Right ventricle myocardium superior (tissue), 1 donor: ENCODE measurements at regions not wholly inside any gene's neighbourhood (a gene's known extent, or its start where the extent isn't known, plus 50 kb on each side); places are given as distances from the start of the nearest gene placed in this dataset.
"Not testable (repeated sequence)": the region's sequence is repeated elsewhere in the genome, so short reads cannot be mapped to it uniquely, and the experiment has no call there.

ENCODE experiments used
- ATAC-seq: fragments of 200-7000 bp; cut with Tn5 transposase; one replicate; pipeline ENCODE4 v1.9.1; 2020; ENCODE audit warnings: mild to moderate bottlenecking; ENCODE audit not compliant: poor library complexity
- DNase-seq: peaks from one replicate; pipeline ENCODE4 v3.0.0-alpha.2; 2020
- intact Hi-C: fragments of 100-400 bp; cut with DNase I; formaldehyde crosslinking; loops from one replicate; pipeline ENCODE4 v1.11.2; 2022
- donor health status: DM: no; HTN: yes; CAD: no; lungs with severe emphysema.

GRCh38 chr13:103471896-103472295 lies 405.7 kb upstream of the SLC10A2 start:
- intact Hi-C loops, result no loop called here
- no peak for DNase-seq
- ATAC-seq, result no peak

DNA sequence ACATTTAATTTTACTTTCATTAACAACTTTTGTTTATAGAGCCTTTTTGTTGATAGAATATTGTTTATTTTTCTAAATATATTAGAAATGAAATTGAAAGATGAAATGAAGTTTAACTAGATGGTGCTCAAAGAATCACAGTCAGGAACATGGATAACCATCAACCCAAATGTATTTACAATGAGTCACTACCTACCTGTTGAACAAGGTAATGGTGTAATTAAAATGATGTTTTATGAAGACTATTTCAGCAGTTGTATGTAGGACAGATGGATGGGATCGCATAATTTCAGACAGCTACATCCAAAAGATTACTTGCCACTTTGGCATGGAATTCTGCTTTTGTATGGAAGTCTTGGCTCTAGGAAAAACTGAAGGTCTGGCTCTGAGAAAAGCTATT lies 403.6 kb upstream of the SLC10A2 start:
- DNase-seq (no peak), ATAC-seq (no peak)
- intact Hi-C loops, result no loop called here

- intact Hi-C loops, result no loop called here
- DNase-seq (no peak), ATAC-seq (no peak)
Measured at GRCh38 chr13:103466761-103467160, 400.5 kb upstream of the SLC10A2 start.

- DNase-seq, ATAC-seq, intact Hi-C loops: not testable (repeated sequence)
Measured at GRCh38 chr13:103460246-103460645, 394.0 kb upstream of the SLC10A2 start.

DNA sequence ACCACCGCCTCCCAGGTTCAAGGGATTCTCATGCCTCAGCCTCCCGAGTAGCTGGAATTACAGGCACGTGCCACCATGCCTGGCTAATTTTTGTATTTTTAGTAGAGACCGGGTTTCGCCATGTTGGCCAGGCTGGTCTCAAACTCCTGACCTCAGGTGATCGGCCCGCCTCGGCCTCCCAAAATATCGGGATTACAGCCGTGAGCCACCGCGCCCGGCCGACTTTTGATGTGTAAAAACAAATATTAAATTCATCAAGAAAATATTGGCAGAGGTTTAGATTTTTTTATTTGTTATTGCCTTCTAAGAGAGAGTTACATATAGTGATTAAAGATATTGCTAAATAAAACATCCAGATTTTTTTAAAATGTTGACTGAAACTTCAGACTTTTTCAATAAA lies 390.8 kb upstream of the SLC10A2 start:
- ATAC-seq, intact Hi-C loops, DNase-seq: not testable (repeated sequence)

DNA sequence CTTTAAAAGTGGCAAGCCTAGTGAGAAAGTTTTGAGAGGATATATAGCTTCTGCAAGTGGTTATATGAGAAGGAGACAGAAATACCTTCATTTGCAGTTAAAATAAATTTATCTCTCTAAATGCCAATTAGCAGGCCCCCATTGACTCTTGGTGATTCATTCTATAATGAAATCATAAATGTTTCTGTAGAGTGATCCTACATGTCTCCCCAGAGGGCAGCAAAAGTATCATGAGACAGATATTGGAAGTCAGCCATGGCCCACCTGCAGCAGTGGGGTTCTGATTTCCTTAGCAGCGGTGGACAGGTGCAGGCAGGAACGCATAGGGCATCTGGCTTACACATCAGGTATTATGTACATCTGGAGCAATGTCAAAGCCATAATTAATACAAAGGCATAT lies 385.4 kb upstream of the SLC10A2 start:
- intact Hi-C loops, result no loop called here
- DNase-seq, result no peak
- ATAC-seq, result no peak

- intact Hi-C loops, result no loop called here
- ATAC-seq, result no peak
Measured at GRCh38 chr13:103443604-103444003, 377.4 kb upstream of the SLC10A2 start.

DNA sequence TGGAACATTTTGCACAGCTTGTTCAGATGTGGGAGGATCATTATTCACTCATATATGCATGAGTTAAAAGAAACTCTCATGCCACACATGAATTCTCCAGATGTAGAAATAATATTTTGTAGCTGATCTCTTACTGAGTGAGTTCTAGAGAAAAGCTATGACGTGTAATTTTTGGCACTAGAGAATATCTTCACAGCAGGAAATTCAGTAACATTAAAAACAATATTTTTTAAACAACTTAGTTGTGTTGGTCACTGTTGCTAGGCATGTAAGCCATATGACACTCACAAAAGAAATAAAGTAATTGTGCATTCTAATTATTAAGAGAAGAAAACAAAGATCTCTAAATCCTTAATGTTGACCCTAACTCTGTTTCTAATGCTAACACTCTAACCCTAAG lies 371.4 kb upstream of the SLC10A2 start:
- ATAC-seq, result no peak
- DNase-seq, result no peak
- intact Hi-C loops, result no loop called here

More at GRCh38 chr13:103443604-103444003, 377.4 kb upstream of the SLC10A2 start:
- no peak for DNase-seq

GRCh38 chr13:103436057-103436654 lies 369.9 kb upstream of the SLC10A2 start:
- ATAC-seq (no peak), DNase-seq (no peak)
- intact Hi-C loops, result no loop called here

GRCh38 chr13:103431856-103432255 lies 365.6 kb upstream of the SLC10A2 start:
- ATAC-seq, result no peak
- no peak for DNase-seq
- intact Hi-C loops, result no loop called here

- ATAC-seq, result no peak
- intact Hi-C loops, result no loop called here
Measured at GRCh38 chr13:103430368-103430767, 364.2 kb upstream of the SLC10A2 start.

GRCh38 chr13:103410002-103410401 lies 343.8 kb upstream of the SLC10A2 start:
- ATAC-seq, result no peak
- intact Hi-C loops, result no loop called here
- no peak for DNase-seq

More at GRCh38 chr13:103430368-103430767, 364.2 kb upstream of the SLC10A2 start:
- DNase-seq, result no peak

DNA sequence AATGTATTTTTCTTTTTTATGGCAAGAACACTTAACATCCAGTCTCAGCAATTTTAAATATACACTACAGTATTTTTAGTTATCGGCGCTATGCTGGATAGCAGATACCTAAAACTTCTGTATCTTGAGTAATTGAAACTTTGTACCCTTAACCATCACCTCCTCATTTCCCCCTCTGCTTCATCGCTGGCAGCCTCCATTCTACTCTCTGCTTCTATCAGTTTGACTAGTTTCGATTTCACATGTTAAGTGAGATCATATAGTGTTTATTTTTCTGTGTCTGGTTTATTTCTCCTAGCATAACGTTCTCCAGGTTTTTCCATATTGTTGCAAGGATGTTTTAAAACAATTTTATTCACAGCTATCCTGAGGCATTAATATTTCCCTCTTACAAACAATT lies 340.8 kb upstream of the SLC10A2 start:
- DNase-seq (no peak), ATAC-seq (no peak)
- intact Hi-C loops, result no loop called here

- ATAC-seq (no peak), DNase-seq (no peak)
- intact Hi-C loops, result no loop called here
Measured at GRCh38 chr13:103405297-103405696, 339.1 kb upstream of the SLC10A2 start.

DNA sequence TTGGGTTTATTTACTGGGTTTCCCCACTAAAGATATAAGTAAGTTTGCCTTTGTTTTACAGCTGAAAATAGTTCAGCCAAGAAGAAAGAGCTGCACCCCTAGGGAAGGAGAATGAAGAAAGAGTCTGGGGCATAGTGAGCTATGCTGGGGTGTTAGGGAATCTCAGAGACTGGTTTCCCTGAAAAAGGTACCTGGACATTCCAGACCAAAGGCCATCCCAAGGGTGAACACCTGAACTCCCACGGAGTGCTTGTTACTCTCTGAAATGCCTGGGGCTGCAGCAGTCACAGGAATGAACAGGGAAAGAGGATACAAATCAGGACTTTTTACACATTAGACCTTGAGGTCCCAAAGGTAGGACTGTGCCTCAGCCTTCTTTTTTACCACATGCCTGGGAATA lies 337.6 kb upstream of the SLC10A2 start:
- intact Hi-C loops, result no loop called here
- ATAC-seq (no peak), DNase-seq (no peak)

DNA sequence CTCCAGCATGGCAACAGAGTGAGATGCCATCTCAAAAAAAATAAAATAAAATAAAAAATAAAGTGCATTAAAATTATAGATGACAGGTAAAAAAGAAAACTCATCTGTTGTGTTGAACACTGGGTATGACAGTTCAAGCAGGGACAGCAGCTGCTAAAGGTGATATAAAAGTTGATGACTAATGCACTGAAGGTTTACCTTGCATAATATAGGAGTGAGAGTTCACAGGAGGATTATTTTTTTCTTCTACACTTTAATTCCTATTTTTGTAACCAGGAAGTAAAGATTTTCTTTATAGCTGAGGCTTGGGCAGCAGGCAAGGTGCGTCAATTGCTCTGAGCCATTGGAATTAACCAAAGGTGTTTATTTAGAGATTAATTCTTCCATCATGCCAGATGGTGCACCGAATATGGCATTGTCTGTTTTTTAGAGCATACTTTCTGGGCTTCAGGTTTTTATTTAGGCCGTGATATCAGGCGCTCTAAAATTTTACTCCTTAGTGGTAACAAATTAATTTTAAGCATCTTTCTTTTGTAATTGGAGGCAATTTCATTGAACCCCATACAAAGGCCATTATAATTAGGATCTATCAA lies 337.0 kb upstream of the SLC10A2 start:
- ATAC-seq (no peak), DNase-seq (no peak)
- intact Hi-C loops, result no loop called here

GRCh38 chr13:103395139-103395538 lies 328.9 kb upstream of the SLC10A2 start:
- ATAC-seq, result no peak
- intact Hi-C loops, result no loop called here
- no peak for DNase-seq

DNA sequence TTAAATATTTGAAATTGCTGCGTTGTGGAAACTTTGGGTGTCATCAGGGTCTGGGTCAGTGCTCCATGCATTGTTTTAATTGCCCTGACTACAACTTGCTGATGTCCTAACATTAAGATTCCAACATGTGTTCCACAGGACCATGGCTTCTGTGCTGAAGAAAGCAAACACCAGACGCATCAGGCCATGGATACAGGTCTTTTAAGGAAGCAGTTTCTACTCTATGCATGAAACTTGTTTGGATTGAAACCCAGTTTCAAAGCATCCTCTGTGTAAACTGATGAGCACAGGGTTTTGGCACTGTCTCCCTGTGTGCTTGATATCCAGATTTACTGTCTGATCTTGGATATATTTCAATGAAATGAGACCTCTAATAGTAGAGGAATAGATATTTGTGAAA lies 328.4 kb upstream of the SLC10A2 start:
- no peak for ATAC-seq
- intact Hi-C loops, result no loop called here
- no peak for DNase-seq

GRCh38 chr13:103391936-103392335 lies 325.7 kb upstream of the SLC10A2 start:
- ATAC-seq (no peak), DNase-seq (no peak)
- intact Hi-C loops, result no loop called here

- no peak for DNase-seq
- intact Hi-C loops, result no loop called here
- no peak for ATAC-seq
Measured at GRCh38 chr13:103388839-103389238, 322.6 kb upstream of the SLC10A2 start.

DNA sequence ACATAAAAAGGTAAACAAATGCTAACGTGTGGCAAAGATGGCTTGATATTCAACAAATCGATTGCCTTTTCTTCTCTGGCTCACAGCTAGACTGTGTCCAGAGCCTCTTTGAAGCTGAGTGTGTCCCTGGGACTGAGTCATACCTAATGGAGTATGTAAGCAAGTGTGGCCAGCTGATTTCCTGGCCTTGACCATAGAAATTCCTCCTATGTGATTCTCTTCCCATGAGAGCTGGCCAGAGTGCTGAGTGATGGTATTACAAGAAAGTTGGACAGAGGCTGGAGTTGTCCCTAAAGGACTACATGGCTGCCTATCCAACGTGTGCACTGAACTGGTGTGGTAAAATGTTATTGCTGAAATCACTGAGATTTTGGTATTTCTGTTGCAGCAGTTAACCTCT lies 320.1 kb upstream of the SLC10A2 start:
- ATAC-seq (peak; percentile 43), DNase-seq (no peak)
- intact Hi-C loops, result no loop called here
